HG03571 (cell line): ENCODE measurements at regions not wholly inside any gene's neighbourhood (a gene's known extent, or its start where the extent isn't known, plus 50 kb on each side); places are given as distances from the start of the nearest gene placed in this dataset.
"Not testable (repeated sequence)": the region's sequence is repeated elsewhere in the genome, so short reads cannot be mapped to it uniquely, and the experiment has no call there.

Source experiments
- ATAC-seq: cut with Tn5 transposase; IDR thresholded peaks from one replicate; pipeline ENCODE4 v1.9.1; 2021; ENCODE audit not compliant: unreplicated experiment

DNA sequence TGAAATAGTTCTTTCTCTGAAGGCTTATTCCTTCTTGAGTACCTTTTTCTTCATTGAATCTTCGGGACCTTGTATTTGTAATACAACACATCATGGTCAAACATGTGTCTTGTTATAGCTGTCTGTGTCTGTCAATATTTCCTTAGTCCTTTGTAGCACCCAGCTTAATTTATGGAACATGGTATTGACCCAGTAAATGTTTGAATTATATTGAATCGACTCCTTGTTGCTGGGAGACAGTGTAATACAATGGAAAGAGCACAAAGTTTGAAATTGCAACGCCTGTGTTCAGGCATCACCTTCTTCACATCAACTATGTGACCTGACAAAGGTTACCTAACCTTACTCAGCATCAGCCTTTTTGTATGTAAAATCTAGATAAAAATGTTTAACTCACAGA is 267.2 kb upstream of the CYRIA start:
- ATAC-seq: no peak

DNA sequence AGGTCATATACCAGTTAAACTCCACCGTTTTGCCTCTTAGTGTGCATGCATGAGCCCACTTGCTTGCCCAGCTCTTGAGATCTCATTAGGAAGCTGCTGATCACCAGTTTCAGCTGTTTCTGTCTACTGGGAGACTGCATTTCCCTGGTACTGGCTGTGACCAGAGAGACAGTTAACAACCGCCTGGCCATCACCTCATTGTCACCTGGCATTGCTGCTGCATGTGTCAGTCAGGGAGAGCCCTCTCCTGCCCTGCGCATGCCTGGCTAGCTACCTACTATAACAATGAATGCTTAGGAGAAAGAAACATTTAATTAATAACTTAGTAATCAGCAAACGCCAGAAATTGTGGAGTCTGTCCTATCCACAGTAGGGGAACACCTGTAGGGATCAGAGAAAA is 265.8 kb upstream of the CYRIA start:
- no peak for ATAC-seq

DNA sequence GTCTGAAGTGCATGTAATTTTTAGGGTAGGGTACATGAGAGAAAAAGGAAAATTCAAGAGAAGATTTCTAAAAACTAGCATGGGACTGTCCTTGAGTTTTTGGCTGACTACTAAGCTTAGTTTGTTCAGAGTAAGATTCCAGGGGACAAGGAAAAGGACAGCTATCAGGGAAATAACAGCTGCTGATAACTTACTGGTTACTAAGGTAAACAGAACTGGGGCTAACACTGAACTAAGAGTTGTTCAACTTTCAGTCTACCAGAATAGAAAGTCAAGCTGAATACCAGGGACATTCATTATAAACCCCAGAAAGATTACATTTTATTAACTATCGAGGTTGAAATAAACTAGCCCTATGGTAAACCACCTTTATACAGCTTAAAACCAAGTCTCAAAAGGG is 261.8 kb upstream of the CYRIA start:
- no peak for ATAC-seq

DNA sequence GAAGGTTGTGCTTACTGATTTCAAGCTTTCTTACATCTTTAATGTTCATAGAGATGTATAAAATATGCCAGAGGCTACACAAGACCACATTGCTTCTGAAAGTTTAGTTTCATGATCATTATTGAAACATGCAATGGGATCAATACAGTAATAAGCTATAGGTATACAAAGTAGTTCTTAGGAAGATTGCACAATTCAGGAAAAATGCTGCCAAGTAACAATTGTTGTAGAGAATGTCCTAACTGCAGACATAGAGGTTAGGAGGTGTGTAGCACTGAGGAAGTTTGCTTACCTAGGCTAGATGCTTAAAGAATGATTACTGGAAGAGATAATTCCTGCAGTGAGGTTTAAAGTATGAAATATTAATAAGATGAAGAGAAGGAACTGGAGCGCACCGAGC is 259.5 kb upstream of the CYRIA start:
- no peak for ATAC-seq

DNA sequence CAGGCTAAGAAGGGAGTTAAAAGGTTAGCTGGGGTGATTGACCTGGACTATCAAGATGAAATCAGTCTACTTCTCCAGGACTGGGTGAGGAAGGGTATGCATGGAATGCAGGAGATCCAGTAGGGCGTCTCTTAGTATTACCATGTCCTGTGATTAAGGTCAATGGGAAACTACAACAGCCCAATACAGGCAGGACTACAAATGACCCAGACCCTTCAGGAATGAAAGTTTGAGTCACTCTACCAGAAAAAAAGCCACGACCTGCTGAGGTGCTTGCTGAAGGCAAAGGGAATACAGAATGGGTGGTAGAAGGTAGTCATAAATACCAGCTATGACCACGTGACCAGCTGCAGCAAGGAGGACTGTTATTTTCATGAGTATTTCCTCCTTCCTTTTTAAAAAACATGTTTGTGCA is 249.7 kb upstream of the CYRIA start:
- ATAC-seq: not testable (repeated sequence)

- no peak for ATAC-seq
Measured at GRCh38 chr2:16911746-16912145, 246.1 kb upstream of the CYRIA start.

DNA sequence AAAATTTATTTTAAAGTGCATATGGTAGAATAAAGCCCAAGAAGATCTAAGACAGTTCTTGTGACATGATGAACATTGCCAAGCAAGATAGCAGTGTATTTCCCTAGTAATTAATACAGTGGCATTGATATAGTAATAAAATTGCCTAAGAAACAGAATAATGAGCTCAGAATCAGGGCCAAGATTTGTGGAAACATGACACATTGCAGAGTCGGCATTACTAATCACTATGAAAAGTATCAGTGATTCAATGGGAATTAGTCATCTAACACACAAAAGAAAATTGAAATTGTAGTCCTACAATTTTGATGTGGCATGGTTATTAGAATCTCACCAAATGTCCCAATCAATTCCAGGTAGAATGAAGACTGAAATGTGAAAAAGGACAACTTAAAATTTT is 243.0 kb upstream of the CYRIA start:
- ATAC-seq: no peak

- no peak for ATAC-seq
Measured at GRCh38 chr2:16907645-16908282, 242.1 kb upstream of the CYRIA start.

DNA sequence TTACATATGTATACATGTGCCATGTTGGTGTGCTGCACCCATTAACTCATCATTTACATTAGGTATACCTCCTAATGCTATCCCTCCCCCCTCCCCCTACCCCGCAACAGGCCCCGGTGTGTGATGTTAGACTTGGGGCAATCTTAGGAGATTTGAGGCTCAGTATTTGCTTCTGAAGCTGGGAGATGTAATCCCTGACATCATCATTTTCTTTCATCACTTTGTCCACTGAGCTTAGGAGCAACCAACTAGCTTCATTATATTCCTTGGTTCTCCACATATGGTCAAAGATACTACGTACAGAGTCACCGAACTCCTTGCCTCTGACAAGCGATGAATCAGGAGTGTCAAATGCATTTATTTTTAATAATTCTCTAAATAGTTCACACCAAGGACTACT is 239.7 kb upstream of the CYRIA start:
- ATAC-seq: not testable (repeated sequence)

- peak; percentile 77 for ATAC-seq
Measured at GRCh38 chr2:16900405-16901025, 234.9 kb upstream of the CYRIA start.

GRCh38 chr2:16899958-16900357 is 234.3 kb upstream of the CYRIA start:
- ATAC-seq: no peak

- no peak for ATAC-seq
Measured at GRCh38 chr2:16890081-16890480, 224.4 kb upstream of the CYRIA start.

DNA sequence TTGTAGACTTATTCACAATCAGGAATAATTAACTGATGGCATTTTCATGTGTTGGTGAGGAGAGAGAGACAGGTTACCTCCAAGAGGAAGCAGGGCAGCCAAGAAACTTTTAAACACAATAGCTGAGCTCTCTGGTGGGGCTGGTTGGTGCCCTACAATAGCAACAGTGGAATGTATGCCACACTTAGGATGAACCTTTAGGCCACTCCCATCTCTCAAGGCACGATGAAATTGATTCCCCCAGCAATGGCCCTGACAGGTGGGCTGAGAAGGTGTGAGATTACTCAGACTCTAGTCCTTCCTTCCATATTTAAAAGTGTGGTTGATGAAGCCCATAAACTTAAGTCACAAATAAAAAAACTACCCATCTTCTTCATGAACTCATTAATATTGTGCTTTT is 219.4 kb upstream of the CYRIA start:
- ATAC-seq: no peak

DNA sequence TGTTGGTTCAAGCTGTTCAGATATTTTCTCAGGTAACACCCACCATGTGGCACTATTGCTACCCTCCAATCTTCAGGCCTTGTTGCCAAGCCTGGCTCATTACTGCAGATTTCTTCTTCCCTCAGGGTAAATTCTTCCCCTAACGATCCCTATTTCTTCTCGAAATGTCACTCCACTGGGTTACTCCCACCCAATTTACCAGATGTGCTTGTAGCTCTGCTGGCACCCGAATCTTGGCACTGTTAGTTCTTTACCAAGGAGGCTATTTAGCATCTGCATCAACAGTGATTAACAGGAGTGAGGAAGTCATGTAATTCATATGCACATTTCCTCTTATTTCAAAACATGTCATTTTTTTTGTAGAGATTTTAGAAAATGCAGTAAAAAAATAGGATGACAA is 217.1 kb upstream of the CYRIA start:
- no peak for ATAC-seq

DNA sequence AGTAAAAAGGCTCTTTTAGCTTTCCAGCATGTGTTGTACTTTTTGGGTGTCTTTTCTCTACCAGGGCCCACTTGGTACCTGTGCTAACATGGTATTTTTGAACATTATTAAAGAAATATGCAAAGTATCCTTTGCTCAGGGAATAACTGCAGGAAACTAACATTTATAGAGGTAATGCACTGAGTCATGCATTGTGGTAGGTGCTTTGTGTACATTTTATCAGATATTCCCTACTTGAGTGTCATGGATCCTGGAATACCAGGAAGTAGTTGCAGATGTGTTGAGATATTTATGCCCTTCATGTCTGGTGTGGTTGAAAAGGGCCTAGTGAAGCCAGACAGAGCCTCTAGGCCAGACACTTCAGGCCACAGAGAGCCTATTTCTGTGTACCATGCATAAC is 215.5 kb upstream of the CYRIA start:
- ATAC-seq: no peak

DNA sequence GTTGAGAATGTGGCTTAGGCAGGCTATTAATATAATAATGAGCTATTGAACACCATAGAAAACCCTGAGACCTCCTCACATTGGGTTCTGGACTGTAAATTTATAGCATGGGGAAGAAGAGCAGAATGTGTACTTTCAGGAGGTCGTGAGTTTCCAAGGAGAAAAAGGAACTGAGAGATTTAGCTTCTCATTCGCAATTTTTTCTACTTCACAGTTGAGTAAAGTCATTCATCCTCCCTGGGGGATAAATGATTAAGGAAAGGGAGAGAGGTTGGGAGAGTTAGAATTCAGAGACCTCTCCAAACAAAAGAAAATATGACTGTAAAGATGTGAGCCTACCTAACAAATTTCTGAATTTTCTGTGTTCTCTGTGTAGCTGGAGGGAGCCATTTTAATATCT is 205.8 kb upstream of the CYRIA start:
- no peak for ATAC-seq

DNA sequence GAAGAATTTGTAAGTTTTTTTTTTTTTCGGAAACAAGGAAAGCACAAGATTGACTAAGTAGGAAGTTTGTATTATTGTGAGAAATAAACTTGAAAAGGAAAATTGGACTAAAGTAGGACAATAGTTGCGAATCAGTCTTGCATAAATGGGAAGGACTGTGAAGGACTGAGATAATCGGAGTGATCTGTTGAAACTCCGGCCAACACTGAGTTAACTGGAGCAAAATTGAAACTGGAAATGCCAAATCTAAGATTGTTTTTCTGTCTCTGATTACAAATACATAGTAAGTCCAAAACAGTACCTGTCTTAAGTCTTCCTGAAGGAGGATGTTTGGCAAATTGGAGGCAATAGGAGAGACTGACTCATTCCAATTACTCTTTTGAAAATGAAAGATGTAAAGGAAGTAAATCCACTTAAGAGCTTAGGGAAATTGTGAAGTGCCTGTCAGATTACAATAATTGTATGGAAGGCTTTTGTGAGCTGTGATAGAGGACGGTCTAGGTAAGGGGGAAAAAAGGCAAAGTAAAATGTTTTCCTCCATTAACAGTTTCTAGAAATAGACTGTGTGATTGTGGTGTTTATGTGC is 204.9 kb upstream of the CYRIA start:
- no peak for ATAC-seq

DNA sequence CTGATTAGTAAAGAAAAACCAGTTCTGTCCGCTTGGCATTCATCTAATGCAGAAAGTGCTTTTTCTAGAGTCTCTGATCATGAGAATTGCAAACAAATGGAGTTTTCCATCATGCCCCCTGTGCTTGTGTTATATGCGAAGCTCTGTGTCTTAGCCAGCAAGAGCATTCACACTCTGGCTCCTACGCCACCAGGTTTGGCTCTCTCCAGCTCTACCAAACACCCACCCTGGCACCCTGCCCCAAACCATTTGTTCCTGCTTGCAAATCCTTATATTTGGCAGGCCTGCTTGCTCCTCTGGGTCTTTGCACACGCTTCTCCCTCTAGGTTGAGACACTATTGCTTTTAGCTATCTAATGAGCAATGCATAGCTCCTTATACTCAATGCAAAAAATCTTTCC is 204.1 kb upstream of the CYRIA start:
- ATAC-seq: no peak

GRCh38 chr2:16862471-16862870 is 196.8 kb upstream of the CYRIA start:
- no peak for ATAC-seq

- ATAC-seq: no peak
Measured at GRCh38 chr2:16861530-16861929, 195.9 kb upstream of the CYRIA start.

- ATAC-seq: no peak
Measured at GRCh38 chr2:16861111-16861510, 195.5 kb upstream of the CYRIA start.

DNA sequence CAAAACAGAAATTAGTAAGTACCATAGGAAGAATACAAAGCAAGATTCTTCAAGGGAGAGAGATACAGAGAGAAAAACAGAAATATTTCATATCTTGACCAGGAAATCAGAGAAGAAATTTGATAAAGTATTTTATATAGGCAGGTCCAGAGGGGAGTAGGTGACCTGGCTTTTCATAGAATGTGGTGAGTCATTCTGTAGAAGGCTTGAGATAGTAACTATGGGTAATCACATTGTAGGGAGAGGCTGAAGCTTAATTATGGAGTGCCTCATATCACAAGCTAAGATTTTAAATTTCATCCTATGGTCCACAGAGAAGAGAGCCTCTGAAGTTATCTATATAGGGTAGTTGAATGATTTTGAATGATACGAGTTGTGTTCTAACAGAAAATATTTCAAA is 195.0 kb upstream of the CYRIA start:
- no peak for ATAC-seq

DNA sequence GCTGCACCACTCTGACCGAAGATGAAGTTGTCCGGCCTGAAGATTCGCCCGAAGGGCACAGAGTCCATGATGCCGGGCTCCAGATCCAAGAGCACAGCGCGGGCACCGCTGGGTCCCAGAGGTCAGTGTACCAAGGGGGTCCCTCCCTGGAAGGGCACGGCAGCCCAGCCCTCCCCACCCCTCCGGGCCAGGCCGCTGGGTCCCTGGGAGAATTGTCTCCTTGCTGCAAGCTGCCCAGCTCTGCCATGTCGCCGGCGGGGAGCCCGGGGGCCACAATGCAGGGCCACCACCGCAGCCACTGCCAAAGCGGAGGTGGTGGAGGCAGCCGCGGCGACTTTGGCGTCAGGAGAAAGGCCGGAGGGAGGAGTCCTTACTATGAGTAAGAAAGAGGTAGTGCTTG is 189.5 kb upstream of the CYRIA start:
- no peak for ATAC-seq
